ENCODE measurements at regions not wholly inside any gene's neighbourhood (a gene's known extent, or its start where the extent isn't known, plus 50 kb on each side); places are given as distances from the start of the nearest gene placed in this dataset.

GRCh38 chr2:66755974-66756373 is 321.0 kb downstream of the MEIS1 start:
- TF ChIP-seq POLR2AphosphoS5 (IDR thresholded peaks at IDR 0.05) (no peak), CTCF (IDR thresholded peaks at IDR 0.05) (no peak)

Data from esophagus muscularis mucosa (tissue), 3 donors.